ENCODE measurements at regions not wholly inside any gene's neighbourhood (a gene's known extent, or its start where the extent isn't known, plus 50 kb on each side); places are given as distances from the start of the nearest gene placed in this dataset.

DNA sequence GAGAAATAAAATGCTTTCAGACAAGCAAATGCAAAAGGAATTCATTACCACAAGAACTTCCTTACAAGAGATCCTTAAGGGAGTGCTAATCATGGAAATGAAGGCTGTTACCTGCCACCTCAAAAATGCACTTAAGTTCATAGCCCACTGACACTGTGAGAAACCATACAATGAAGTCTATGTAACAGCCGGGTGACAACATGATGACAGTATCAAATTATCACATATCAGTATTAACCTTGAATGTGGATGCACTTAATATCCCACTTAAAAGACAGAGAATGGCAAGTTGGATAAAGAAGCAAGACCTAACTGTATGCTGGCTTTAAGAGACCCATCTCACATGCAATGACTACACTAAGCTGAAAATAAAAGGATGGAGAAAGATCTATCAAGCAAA is 403.4 kb upstream of the MC4R start:
- ATAC-seq, result no peak
- WGBS (ENCODE audit: insufficient coverage, low coverage, low lambda C conversion rate, missing lambda C conversion rate), result 67% methylated on average over 1 of the region's 1 CpG

DNA sequence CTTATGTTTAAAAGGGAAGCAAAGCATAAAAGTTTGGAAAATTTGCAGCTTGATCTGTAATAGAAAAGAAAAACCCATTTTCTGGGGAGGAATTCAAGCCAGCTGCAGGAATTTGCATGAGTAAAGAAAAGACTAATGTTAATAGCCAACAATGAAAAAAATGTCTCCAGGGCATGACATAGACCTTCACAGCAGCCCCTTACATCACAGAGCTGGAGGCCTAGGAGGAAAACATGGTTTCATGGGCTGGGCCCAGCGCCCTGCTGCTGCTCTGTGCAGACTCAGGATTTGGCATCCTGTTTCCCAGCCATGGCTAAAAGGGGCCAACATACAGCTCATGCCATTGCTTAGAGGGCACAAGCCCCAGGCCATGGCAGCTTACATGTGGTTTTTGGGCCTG is 411.6 kb upstream of the MC4R start:
- Histone ChIP-seq H3K27ac (no peak overlapping the region), H3K9me3 (no peaks in the 10 kb centered on the region), H3K36me3 (no peaks in the 10 kb centered on the region), H3K27me3 (no peaks in the 10 kb centered on the region), H3K4me1 (no peaks in the 10 kb centered on the region), H3K4me3 (no peak overlapping the region)
- WGBS (ENCODE audit: insufficient coverage, low coverage, low lambda C conversion rate, missing lambda C conversion rate), result no CpG with 5 or more reads among the region's 1 CpG
- intact Hi-C loops (cut with DNase I), result no loop called here
- DNase-seq (no peak), ATAC-seq (no peak)
- TF ChIP-seq POLR2A (IDR thresholded peaks at IDR 0.05), result no peak
- TF ChIP-seq, protein P1, sequence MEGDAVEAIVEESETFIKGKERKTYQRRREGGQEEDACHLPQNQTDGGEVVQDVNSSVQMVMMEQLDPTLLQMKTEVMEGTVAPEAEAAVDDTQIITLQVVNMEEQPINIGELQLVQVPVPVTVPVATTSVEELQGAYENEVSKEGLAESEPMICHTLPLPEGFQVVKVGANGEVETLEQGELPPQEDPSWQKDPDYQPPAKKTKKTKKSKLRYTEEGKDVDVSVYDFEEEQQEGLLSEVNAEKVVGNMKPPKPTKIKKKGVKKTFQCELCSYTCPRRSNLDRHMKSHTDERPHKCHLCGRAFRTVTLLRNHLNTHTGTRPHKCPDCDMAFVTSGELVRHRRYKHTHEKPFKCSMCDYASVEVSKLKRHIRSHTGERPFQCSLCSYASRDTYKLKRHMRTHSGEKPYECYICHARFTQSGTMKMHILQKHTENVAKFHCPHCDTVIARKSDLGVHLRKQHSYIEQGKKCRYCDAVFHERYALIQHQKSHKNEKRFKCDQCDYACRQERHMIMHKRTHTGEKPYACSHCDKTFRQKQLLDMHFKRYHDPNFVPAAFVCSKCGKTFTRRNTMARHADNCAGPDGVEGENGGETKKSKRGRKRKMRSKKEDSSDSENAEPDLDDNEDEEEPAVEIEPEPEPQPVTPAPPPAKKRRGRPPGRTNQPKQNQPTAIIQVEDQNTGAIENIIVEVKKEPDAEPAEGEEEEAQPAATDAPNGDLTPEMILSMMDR (IDR thresholded peaks at IDR 0.05), result no peak

More for the DNA sequence above, 403.4 kb upstream of the MC4R start:
- Histone ChIP-seq H3K36me3 (no peaks in the 10 kb centered on the region), H3K4me1 (no peaks in the 10 kb centered on the region), H3K4me3 (no peak overlapping the region), H3K27ac (no peak overlapping the region), H3K27me3 (no peaks in the 10 kb centered on the region), H3K9me3 (no peaks in the 10 kb centered on the region)
- intact Hi-C loops (cut with DNase I), result no loop called here
- DNase-seq, result no peak
- TF ChIP-seq, protein P1 (IDR thresholded peaks at IDR 0.05), result no peak
- no peak for TF ChIP-seq POLR2A (IDR thresholded peaks at IDR 0.05)

DNA sequence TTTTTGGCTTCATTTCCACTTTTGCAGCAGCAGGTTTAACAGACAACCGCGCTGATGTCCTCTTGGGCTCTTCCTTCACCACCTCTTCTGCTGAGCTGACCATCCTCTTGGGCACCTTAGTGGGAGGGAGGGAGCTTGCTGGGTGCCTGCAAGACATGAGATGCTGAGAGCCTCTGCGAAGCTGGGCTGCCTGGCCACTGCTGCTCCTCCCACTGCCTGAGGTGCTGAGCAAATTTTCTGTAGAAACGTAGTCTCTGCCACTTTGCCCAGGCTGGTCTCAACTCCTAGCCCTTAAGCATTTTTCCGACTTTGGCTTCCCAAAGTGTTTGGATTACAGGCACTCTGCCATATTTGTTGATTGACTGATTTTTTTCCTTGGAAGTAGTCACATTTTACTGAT is 422.2 kb upstream of the MC4R start:
- Histone ChIP-seq H3K4me1 (no peaks in the 10 kb centered on the region), H3K27ac (no peak overlapping the region), H3K4me3 (no peak overlapping the region), H3K36me3 (no peaks in the 10 kb centered on the region), H3K9me3 (no peaks in the 10 kb centered on the region), H3K27me3 (no peaks in the 10 kb centered on the region)
- ATAC-seq, result no peak
- WGBS (ENCODE audit: insufficient coverage, low coverage, low lambda C conversion rate, missing lambda C conversion rate), result 52% methylated on average over 5 of the region's 5 CpGs
- no peak for TF ChIP-seq POLR2A (IDR thresholded peaks at IDR 0.05)
- intact Hi-C loops (cut with DNase I), result no loop called here
- no peak for DNase-seq

DNA sequence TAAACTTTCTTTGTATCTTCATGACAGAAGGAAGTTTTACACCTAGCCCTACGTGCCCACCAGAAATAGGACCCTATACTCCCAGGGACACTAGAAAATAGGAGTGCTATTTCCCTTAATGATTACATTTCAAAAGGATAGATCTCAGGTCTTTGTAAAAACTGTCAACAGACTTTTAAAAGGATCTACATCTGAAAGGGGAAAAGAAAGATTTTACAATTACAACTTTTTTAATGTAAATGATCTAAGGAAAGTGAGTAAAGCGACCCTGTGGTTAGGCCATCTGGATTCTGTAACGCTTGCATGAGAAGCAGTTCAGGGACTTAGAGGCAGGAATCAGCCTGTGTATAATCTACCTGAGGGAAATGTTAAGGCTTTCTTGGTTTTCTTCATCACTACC is 431.8 kb upstream of the MC4R start:
- H3K36me3 ChIP-seq, result no peaks in the 10 kb centered on the region
- no peaks in the 10 kb centered on the region for H3K27me3 ChIP-seq
- no peaks in the 10 kb centered on the region for H3K4me1 ChIP-seq
- 18% methylated on average over 3 of the region's 3 CpGs for WGBS (ENCODE audit: insufficient coverage, low coverage, low lambda C conversion rate, missing lambda C conversion rate)
- ATAC-seq, result no peak
- TF ChIP-seq POLR2A (IDR thresholded peaks at IDR 0.05), result no peak
- TF ChIP-seq, protein P1 (IDR thresholded peaks at IDR 0.05), result no peak
- H3K27ac ChIP-seq, result no peak overlapping the region
- no peak overlapping the region for H3K4me3 ChIP-seq
- intact Hi-C loops (cut with DNase I), result no loop called here
- H3K9me3 ChIP-seq, result no peaks in the 10 kb centered on the region
- DNase-seq, result no peak

DNA sequence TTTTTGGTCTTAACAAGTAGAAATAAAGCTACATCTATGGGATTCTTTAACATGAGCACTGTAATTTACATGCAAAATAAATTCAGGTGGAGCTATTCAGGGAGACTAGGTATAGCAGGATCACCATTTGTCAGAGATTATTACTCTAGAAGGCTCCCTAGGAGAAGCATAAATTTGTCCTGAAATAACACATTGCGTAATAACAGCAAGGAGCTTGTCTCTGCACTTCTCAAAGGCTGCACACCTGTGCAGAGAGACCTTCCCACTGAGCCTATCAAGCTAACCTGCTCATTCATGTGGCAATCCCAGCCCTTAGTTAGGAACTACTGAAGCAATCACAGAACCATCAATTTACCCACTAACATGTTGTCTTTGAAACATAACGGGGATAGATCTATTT is 437.4 kb upstream of the MC4R start:
- no peak for DNase-seq
- Histone ChIP-seq H3K4me1 (no peaks in the 10 kb centered on the region), H3K27me3 (no peaks in the 10 kb centered on the region), H3K36me3 (no peaks in the 10 kb centered on the region), H3K27ac (no peak overlapping the region), H3K9me3 (no peaks in the 10 kb centered on the region), H3K4me3 (no peak overlapping the region)
- no peak for ATAC-seq
- intact Hi-C loops (cut with DNase I), result no loop called here
- WGBS (ENCODE audit: insufficient coverage, low coverage, low lambda C conversion rate, missing lambda C conversion rate), result 64% methylated on average over 2 of the region's 2 CpGs
- no peak for TF ChIP-seq POLR2A (IDR thresholded peaks at IDR 0.05)
- TF ChIP-seq, protein P1 (IDR thresholded peaks at IDR 0.05), result no peak
